Tibial nerve (tissue), 4 donors: ENCODE measurements at regions not wholly inside any gene's neighbourhood (a gene's known extent, or its start where the extent isn't known, plus 50 kb on each side); places are given as distances from the start of the nearest gene placed in this dataset.

Experiments
- DNase-seq, 2 donors: peaks; one replicate each; pipeline ENCODE4 v3.0.0-alpha.2; 2019; ENCODE audit warnings: low spot score in 2 of 2
- H3K27ac ChIP-seq, 4 donors: fragments of 200-600 bp; sonication (generic) in 3 of 4; one replicate each; pipeline ENCODE4 v1.5.1; 2017 to 2019; ENCODE audit warnings: mild to moderate bottlenecking in 1 of 4
- H3K27me3 ChIP-seq, 2 donors: fragments of 200-600 bp; sonication (generic) in 1 of 2; one replicate each; pipeline versions ENCODE4 v1.5.1 to v1.6.0; 2017 to 2019
- H3K36me3 ChIP-seq, 3 donors: fragments of 200-600 bp; sonication (generic); one replicate each; pipeline ENCODE4 v1.5.1; 2018 to 2019
- H3K4me1 ChIP-seq, 4 donors: fragments of 200-600 bp; sonication (generic) in 3 of 4; one replicate each; pipeline ENCODE4 v1.5.1; 2017 to 2019
- H3K4me3 ChIP-seq, 4 donors: fragments of 200-600 bp; sonication (generic) in 3 of 4; one replicate each; pipeline ENCODE4 v1.5.1; 2017 to 2019; ENCODE audit warnings: mild to moderate bottlenecking in 1 of 4, moderate library complexity in 1 of 4
- H3K9me3 ChIP-seq, 4 donors: fragments of 200-600 bp; sonication (generic) in 3 of 4; one replicate each; pipeline ENCODE4 v1.5.1; 2017 to 2019
- CTCF ChIP-seq, 5 experiments: fragments of 200-600 bp in 3 of 5; fragments of 450-650 bp in 2 of 5; sonication (generic) in 3 of 5; IDR thresholded peaks; one replicate each; pipeline ENCODE4 v1.5.1; 2016 to 2019; ENCODE audit warnings: antibody characterized with exemption in 5 of 5, mild to moderate bottlenecking in 3 of 5, moderate library complexity in 2 of 5
- EP300 ChIP-seq, 2 donors: sonication (generic); formaldehyde crosslinking; IDR thresholded peaks; one replicate each; pipeline ENCODE4 v1.6.1; 2017; ENCODE audit warnings: antibody characterized with exemption in 2 of 2, mild to moderate bottlenecking in 1 of 2
- POLR2A ChIP-seq, 2 donors: fragments of 450-650 bp; IDR thresholded peaks; one replicate each; pipeline ENCODE4 v1.6.1; 2017; ENCODE audit warnings: antibody characterized with exemption in 2 of 2, mild to moderate bottlenecking in 2 of 2, moderate library complexity in 2 of 2
- whole genome bisulfite sequencing, 2 donors: methylation state at CpG; one replicate each; pipeline ENCODE4 v1.1.5; 2018; 5-methylcytosine and 5-hydroxymethylcytosine counted together

GRCh38 chr16:5862103-5862840, 764.7 kb upstream of the EEF2KMT start:
- no peak for DNase-seq
- H3K36me3 ChIP-seq, result no peaks in the 10 kb centered on the region
- TF ChIP-seq POLR2A (IDR thresholded peaks at IDR 0.05) (no peak), EP300 (IDR thresholded peaks at IDR 0.05) (no peak), CTCF (IDR thresholded peaks at IDR 0.05) (no peak)
- H3K27me3 ChIP-seq, result no peaks in the 10 kb centered on the region
- H3K9me3 ChIP-seq, result peaks cover 0 to 6% (median 0%) of the 10 kb centered on the region in 4 donors
- no peak overlapping the region for H3K4me3 ChIP-seq
- no peaks in the 10 kb centered on the region for H3K4me1 ChIP-seq
- 52 to 57% methylated on average over 16 of the region's 16 CpGs for WGBS, 2 donors
- H3K27ac ChIP-seq, result no peak overlapping the region

DNA sequence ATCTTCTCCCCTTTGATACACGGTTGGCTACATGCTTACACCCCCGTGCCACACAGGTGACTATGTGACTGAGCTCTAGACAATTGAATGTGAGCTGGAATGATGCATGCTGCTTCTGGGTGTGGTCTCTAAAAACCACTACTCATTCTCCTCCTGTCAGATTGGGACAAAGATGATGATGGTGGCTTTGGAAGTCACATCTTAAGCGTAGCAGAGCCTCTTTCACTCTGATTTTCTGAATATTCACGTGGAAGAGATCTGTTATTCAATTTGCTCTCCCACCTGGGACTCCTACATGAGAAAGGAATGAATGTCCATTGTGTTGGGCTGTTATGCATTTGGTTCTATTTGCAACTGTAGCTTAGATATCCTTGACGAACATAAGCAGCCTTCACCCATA, 763.6 kb upstream of the EEF2KMT start:
- 52 to 53% methylated on average over 5 of the region's 5 CpGs for WGBS, 2 donors
- no peak for DNase-seq
- Histone ChIP-seq H3K27ac (no peak overlapping the region), H3K9me3 (peaks cover 0 to 6% (median 0%) of the 10 kb centered on the region in 4 donors), H3K36me3 (no peaks in the 10 kb centered on the region), H3K4me1 (no peaks in the 10 kb centered on the region), H3K27me3 (no peaks in the 10 kb centered on the region), H3K4me3 (no peak overlapping the region)
- no peak for TF ChIP-seq POLR2A (IDR thresholded peaks at IDR 0.05)
- no peak for TF ChIP-seq EP300 (IDR thresholded peaks at IDR 0.05)
- no peak for TF ChIP-seq CTCF (IDR thresholded peaks at IDR 0.05)

- peaks cover 0 to 4% (median 2%) of the 10 kb centered on the region in 4 donors for H3K9me3 ChIP-seq
- no peaks in the 10 kb centered on the region for H3K4me1 ChIP-seq
- 38 to 41% methylated on average over 4 of the region's 4 CpGs for WGBS, 2 donors
- H3K27me3 ChIP-seq, result no peaks in the 10 kb centered on the region
- no peak for DNase-seq
- H3K4me3 ChIP-seq, result no peak overlapping the region
- H3K36me3 ChIP-seq, result no peaks in the 10 kb centered on the region
- H3K27ac ChIP-seq, result no peak overlapping the region
- TF ChIP-seq POLR2A (IDR thresholded peaks at IDR 0.05) (no peak), CTCF (IDR thresholded peaks at IDR 0.05) (no peak), EP300 (IDR thresholded peaks at IDR 0.05) (no peak)
These were observed 760.6 kb upstream of the EEF2KMT start for GRCh38 chr16:5858180-5858579.

DNA sequence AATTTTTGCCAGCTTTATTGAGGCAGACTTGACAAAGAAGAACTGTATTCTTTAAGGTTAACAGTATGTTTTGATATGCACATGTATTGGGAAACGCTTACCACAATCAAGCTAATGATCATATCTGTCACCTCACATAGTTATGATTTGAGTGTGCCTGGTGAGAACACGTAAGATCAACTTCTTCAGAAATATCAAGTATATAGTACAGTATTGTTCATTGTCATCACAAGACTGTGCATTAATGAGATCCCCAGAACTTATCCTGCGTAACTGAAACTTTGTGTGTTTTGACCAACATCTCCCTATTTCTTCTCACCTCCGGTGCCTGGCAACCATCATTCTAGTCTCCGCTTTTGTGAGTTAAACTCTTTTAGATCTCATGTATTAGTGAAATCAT, 756.4 kb upstream of the EEF2KMT start:
- TF ChIP-seq CTCF (IDR thresholded peaks at IDR 0.05) (no peak), EP300 (IDR thresholded peaks at IDR 0.05) (no peak), POLR2A (IDR thresholded peaks at IDR 0.05) (no peak)
- Histone ChIP-seq H3K27ac (no peak overlapping the region), H3K4me3 (no peak overlapping the region), H3K36me3 (no peaks in the 10 kb centered on the region), H3K27me3 (no peaks in the 10 kb centered on the region), H3K4me1 (no peaks in the 10 kb centered on the region), H3K9me3 (peaks cover 0 to 14% (median 2%) of the 10 kb centered on the region in 4 donors)
- no peak for DNase-seq
- WGBS, 2 donors, result 75 to 80% methylated on average over 5 of the region's 5 CpGs

DNA sequence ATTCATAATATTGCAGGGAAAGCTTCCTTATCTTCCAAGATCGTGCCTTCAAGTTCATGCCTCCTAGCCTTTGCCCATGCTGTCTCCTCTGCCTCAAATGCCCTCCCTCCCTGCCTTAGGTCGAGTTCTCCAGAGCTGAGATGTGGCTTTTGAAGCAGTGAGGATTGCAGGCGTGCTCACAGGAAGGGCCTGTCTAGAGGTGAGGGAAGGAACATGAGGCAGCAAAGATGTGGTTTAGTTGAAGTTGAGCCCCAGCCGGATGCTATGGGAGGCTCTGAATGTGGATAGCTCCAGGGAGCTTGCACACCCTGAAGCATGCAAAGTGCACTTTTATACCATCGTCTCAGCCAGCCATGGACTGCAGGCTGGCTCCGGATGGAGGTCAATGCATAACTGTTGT, 754.6 kb upstream of the EEF2KMT start:
- DNase-seq, result no peak
- no peak overlapping the region for H3K27ac ChIP-seq
- H3K4me1 ChIP-seq, result no peaks in the 10 kb centered on the region
- H3K36me3 ChIP-seq, result no peaks in the 10 kb centered on the region
- TF ChIP-seq EP300 (IDR thresholded peaks at IDR 0.05), result no peak
- no peak for TF ChIP-seq POLR2A (IDR thresholded peaks at IDR 0.05)
- TF ChIP-seq CTCF (IDR thresholded peaks at IDR 0.05), result no peak
- peaks cover 0 to 14% (median 2%) of the 10 kb centered on the region in 4 donors for H3K9me3 ChIP-seq
- no peaks in the 10 kb centered on the region for H3K27me3 ChIP-seq
- H3K4me3 ChIP-seq, result no peak overlapping the region
- 64 to 72% methylated on average over 6 of the region's 6 CpGs for WGBS, 2 donors
